ENCODE measurements at regions not wholly inside any gene's neighbourhood (a gene's known extent, or its start where the extent isn't known, plus 50 kb on each side); places are given as distances from the start of the nearest gene placed in this dataset.

- TF ChIP-seq CTCF (IDR thresholded peaks at IDR 0.05): no peak
- TF ChIP-seq POLR2A (IDR thresholded peaks at IDR 0.05): no peak
These were observed 612.6 kb downstream of the PSAT1 start for GRCh38 chr9:78909566-78909965.
